ENCODE measurements at regions not wholly inside any gene's neighbourhood (a gene's known extent, or its start where the extent isn't known, plus 50 kb on each side); places are given as distances from the start of the nearest gene placed in this dataset.

DNA sequence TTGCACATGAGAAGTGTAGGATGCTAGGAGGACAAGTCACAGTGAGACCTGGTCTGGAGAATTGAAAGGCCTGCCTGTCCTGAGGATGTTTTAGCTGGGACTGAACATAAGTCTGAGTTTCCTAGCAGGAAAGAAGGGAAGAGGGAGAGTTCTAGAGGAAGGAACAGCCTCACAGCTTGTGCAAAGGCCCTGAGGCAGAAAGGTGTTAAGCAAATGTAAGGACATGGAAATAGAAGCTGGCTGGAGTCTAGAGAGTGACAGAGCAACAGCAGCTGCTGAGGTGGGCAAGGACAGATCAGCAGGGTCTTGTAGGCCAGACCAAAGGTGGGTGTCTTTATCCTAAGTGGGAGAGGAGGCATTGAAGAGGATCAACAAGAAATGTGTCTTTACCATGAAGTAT is 210.9 kb upstream of the E2F8 start:
- Histone ChIP-seq H3K79me2 (ENCODE audit: control insufficient read depth, insufficient read depth, low read length) (no peaks in the 10 kb centered on the region), H3K4me2 (ENCODE audit: insufficient read depth, low read length) (no peak overlapping the region), H3K36me3 (ENCODE audit: control insufficient read depth, insufficient read depth, low read length) (no peaks in the 10 kb centered on the region), H3K4me1 (replicated peaks in 1 of 2; ENCODE audit: control insufficient read depth in 2 of 2, insufficient read depth in 2 of 2, low read length in 2 of 2) (no peaks in the 10 kb centered on the region; a peak in 1 of 5 replicates), H3K9me1 (ENCODE audit: control insufficient read depth, insufficient read depth, low read length) (no peaks in the 10 kb centered on the region), H3K27ac (ENCODE audit: extremely low read depth, low read depth, low read length) (no peak overlapping the region), H4K20me1 (replicated peaks; ENCODE audit: control insufficient read depth, insufficient read depth, low read length) (no peaks in the 10 kb centered on the region), H2AFZ (ENCODE audit: low read depth, low read length) (no peak overlapping the region), H3K9ac (ENCODE audit: insufficient read depth in 1 of 2, low read depth in 2 of 2, low read length in 2 of 2) (no peak overlapping the region), H3K9me3 (replicated peaks; ENCODE audit: control insufficient read depth, insufficient read depth, low read depth, low read length) (no peaks in the 10 kb centered on the region), H3K27me3 (ENCODE audit: control insufficient read depth in 2 of 2, insufficient read depth in 2 of 2, low read length in 2 of 2) (peaks cover 6 to 39% of the 10 kb centered on the region in 2 experiments), H3K4me3 (no peak overlapping the region)
- no TSS peak for BruUV-seq (replicated peaks)
- TF ChIP-seq HNRNPL (IDR thresholded peaks at IDR 0.05; ENCODE audit: low read depth, low read length) (no peak), KLF1 (tag; IDR thresholded peaks at IDR 0.05) (no peak), SRSF9 (IDR thresholded peaks at IDR 0.05; ENCODE audit: borderline replicate concordance, low read depth, low read length) (no peak), KHSRP (IDR thresholded peaks at IDR 0.05) (no peak), NFIC (IDR thresholded peaks at IDR 0.05) (no peak)
- no peak for DNase-seq (ENCODE audit: extremely low read depth in 1 of 4, low spot score in 3 of 4)
- ATAC-seq = no peak
- intact Hi-C loops (cut with micrococcal nuclease) (no loop called here), in situ Hi-C loops (cut with MboI) (no loop called here)
- FAIRE-seq = no peak
- CTCF ChIA-PET (ENCODE audit: low intra/inter-chr PET ratio) = no interaction called here
- POLR2A ChIA-PET = no interaction called here

DNA sequence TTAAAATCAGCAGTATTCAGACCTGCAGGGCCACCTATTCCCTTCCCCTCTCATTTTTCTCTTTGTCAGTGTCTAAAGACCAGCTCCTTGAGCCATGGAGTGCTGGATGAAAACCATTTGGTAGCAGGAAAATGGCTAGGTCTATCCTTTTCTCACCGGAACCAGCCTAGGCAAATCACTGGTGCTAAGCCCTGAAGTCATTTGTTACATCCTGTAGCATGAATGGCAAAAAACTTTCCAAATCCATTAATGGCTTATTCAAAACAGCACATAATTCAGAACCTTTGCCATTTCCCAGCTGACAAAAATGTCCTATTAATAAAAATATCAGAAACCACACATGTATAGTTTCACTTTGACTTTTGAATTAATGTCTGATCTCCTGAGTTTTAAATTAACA is 209.5 kb upstream of the E2F8 start:
- 0% methylated on average over 1 of the region's 1 CpG for WGBS (ENCODE audit: insufficient coverage, low coverage, missing lambda C conversion rate)
- Histone ChIP-seq H2AFZ (ENCODE audit: low read depth, low read length) (no peak overlapping the region), H3K4me3 (no peak overlapping the region), H4K20me1 (replicated peaks; ENCODE audit: control insufficient read depth, insufficient read depth, low read length) (no peaks in the 10 kb centered on the region), H3K9me3 (replicated peaks; ENCODE audit: control insufficient read depth, insufficient read depth, low read depth, low read length) (no peaks in the 10 kb centered on the region), H3K27me3 (ENCODE audit: control insufficient read depth in 2 of 2, insufficient read depth in 2 of 2, low read length in 2 of 2) (peaks cover 6 to 41% of the 10 kb centered on the region in 2 experiments), H3K4me2 (ENCODE audit: insufficient read depth, low read length) (no peak overlapping the region), H3K36me3 (ENCODE audit: control insufficient read depth, insufficient read depth, low read length) (no peaks in the 10 kb centered on the region), H3K27ac (ENCODE audit: extremely low read depth, low read depth, low read length) (no peak overlapping the region), H3K9me1 (ENCODE audit: control insufficient read depth, insufficient read depth, low read length) (no peaks in the 10 kb centered on the region), H3K9ac (ENCODE audit: insufficient read depth in 1 of 2, low read depth in 2 of 2, low read length in 2 of 2) (no peak overlapping the region), H3K79me2 (ENCODE audit: control insufficient read depth, insufficient read depth, low read length) (no peaks in the 10 kb centered on the region), H3K4me1 (replicated peaks in 1 of 2; ENCODE audit: control insufficient read depth in 2 of 2, insufficient read depth in 2 of 2, low read length in 2 of 2) (peaks cover 0 to 3% of the 10 kb centered on the region in 2 experiments; a peak in 2 of 5 replicates)
- DNase-seq (ENCODE audit: extremely low read depth in 1 of 4, low spot score in 3 of 4) (no peak), FAIRE-seq (no peak), ATAC-seq (no peak)
- POLR2A ChIA-PET = no interaction called here
- in situ Hi-C loops (cut with MboI) (no loop called here), intact Hi-C loops (cut with micrococcal nuclease) (no loop called here)
- CTCF ChIA-PET (ENCODE audit: low intra/inter-chr PET ratio) = no interaction called here
- TF ChIP-seq, protein P1, sequence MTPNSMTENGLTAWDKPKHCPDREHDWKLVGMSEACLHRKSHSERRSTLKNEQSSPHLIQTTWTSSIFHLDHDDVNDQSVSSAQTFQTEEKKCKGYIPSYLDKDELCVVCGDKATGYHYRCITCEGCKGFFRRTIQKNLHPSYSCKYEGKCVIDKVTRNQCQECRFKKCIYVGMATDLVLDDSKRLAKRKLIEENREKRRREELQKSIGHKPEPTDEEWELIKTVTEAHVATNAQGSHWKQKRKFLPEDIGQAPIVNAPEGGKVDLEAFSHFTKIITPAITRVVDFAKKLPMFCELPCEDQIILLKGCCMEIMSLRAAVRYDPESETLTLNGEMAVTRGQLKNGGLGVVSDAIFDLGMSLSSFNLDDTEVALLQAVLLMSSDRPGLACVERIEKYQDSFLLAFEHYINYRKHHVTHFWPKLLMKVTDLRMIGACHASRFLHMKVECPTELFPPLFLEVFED (CRISPR knock-in tag; conservative IDR thresholded peaks at IDR 0.05) = no peak
- TF ChIP-seq, protein P2, sequence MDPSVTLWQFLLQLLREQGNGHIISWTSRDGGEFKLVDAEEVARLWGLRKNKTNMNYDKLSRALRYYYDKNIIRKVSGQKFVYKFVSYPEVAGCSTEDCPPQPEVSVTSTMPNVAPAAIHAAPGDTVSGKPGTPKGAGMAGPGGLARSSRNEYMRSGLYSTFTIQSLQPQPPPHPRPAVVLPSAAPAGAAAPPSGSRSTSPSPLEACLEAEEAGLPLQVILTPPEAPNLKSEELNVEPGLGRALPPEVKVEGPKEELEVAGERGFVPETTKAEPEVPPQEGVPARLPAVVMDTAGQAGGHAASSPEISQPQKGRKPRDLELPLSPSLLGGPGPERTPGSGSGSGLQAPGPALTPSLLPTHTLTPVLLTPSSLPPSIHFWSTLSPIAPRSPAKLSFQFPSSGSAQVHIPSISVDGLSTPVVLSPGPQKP (CRISPR knock-in tag; IDR thresholded peaks at IDR 0.05) = no peak
- no peak for TF ChIP-seq PRPF4 (IDR thresholded peaks at IDR 0.05; ENCODE audit: insufficient read depth, low read depth, low read length, poor library complexity, severe bottlenecking)
- no peak for TF ChIP-seq NFRKB (IDR thresholded peaks at IDR 0.05; ENCODE audit: low read depth)
- no peak for TF ChIP-seq CBX8 (IDR thresholded peaks at IDR 0.05; ENCODE audit: borderline replicate concordance, extremely low read depth, low read depth, low read length, poor library complexity, severe bottlenecking)
- TF ChIP-seq HDAC8 (tag; IDR thresholded peaks at IDR 0.05) = no peak
- BruUV-seq (replicated peaks) = no TSS peak
